GM12878 (cell line): ENCODE measurements at regions not wholly inside any gene's neighbourhood (a gene's known extent, or its start where the extent isn't known, plus 50 kb on each side); places are given as distances from the start of the nearest gene placed in this dataset.

Experiments
- ATAC-seq: fragments of 200-7000 bp; cut with Tn5 transposase; 3 replicates; pipeline ENCODE4 v1.9.1; 2020; ENCODE audit warnings: mild to moderate bottlenecking, moderate library complexity
- BruUV-seq: library from RNA; stranded (reverse); fragments of 400-500 nt; replicated peaks from 2 replicates; lab custom pipeline; 2021; lab: Mats Ljungman, UMichigan
- CTCF ChIA-PET: fragments of 300-600 bp; sonication (Branson Sonifier 250); formaldehyde crosslinking; extraction: SDS; loops from one replicate; lab custom pipeline; 2021; ENCODE audit warnings: inconsistent platforms; lab: Yijun Ruan, JAX
- POLR2A ChIA-PET: fragments of 350-600 bp; formaldehyde crosslinking; extraction: SDS; loops from one replicate; lab custom pipeline; 2021; ENCODE audit warnings: inconsistent platforms; lab: Charles Lee
- RAD21 ChIA-PET: fragments of 300-600 bp; sonication (Branson Sonifier 250); formaldehyde crosslinking; loops from one replicate; lab custom pipeline; 2023; ENCODE audit warnings: antibody characterized with exemption; ENCODE audit not compliant: unreplicated experiment; lab: Charles Lee
- SMC1A ChIA-PET: fragments of 300-600 bp; sonication (Branson Sonifier 250); formaldehyde crosslinking; loops from one replicate; lab custom pipeline; 2023; ENCODE audit not compliant: unreplicated experiment, uncharacterized antibody; lab: Charles Lee
- DNase-seq: peaks from one replicate; pipeline ENCODE4 v3.0.0-alpha.2; 2011; ENCODE audit warnings: low read depth, low spot score
- FAIRE-seq: peaks from 3 replicates; lab custom pipeline; 2011; peaks lifted over from hg19 to GRCh38; lab: Jason Lieb, UNC
- H2AFZ ChIP-seq: 2 replicates; pipeline ENCODE4 v1.6.0; 2011; ENCODE audit warnings: low read depth, low read length, control low read depth; ENCODE audit not compliant: control insufficient read depth
- H3K27ac ChIP-seq: 2 replicates; pipeline ENCODE4 v1.5.1; 2011; ENCODE audit warnings: control low read depth; ENCODE audit not compliant: control insufficient read depth, insufficient read depth
- H3K27me3 ChIP-seq, 2 experiments: replicated peaks in 1 of 2; 2 replicates each; pipeline versions ENCODE4 v1.6.0 to v1.6.1; 2011; ENCODE audit warnings: low read length in 1 of 2; ENCODE audit not compliant: control insufficient read depth in 2 of 2, insufficient read depth in 2 of 2
- H3K36me3 ChIP-seq, 2 experiments: 2 replicates each; pipeline ENCODE4 v1.5.1; 2011; ENCODE audit warnings: low read length in 1 of 2; ENCODE audit not compliant: control insufficient read depth in 2 of 2, insufficient read depth in 2 of 2
- H3K4me1 ChIP-seq: 2 replicates; pipeline ENCODE4 v1.6.1; 2011; ENCODE audit warnings: mild to moderate bottlenecking, low read length, moderate library complexity, mixed read lengths; ENCODE audit not compliant: control insufficient read depth, insufficient read depth
- H3K4me2 ChIP-seq: 2 replicates; pipeline ENCODE4 v1.6.0; 2011; ENCODE audit warnings: control low read depth; ENCODE audit not compliant: control insufficient read depth, insufficient read depth
- H3K4me3 ChIP-seq: fragments of 200-600 bp; sonication (generic); 2 replicates; pipeline ENCODE4 v1.5.1; 2016
- H3K79me2 ChIP-seq: 2 replicates; pipeline ENCODE4 v1.6.0; 2011; ENCODE audit warnings: low read length; ENCODE audit not compliant: control insufficient read depth, insufficient read depth
- H3K9ac ChIP-seq: 2 replicates; pipeline ENCODE4 v1.8.0; 2011; ENCODE audit warnings: low read length, control low read depth, mixed read lengths; ENCODE audit not compliant: control insufficient read depth, insufficient read depth
- H3K9me3 ChIP-seq: replicated peaks from 3 replicates; pipeline ENCODE4 v1.5.1; 2011; ENCODE audit warnings: mild to moderate bottlenecking, low read length; ENCODE audit not compliant: control insufficient read depth, insufficient read depth
- H4K20me1 ChIP-seq: 2 replicates; pipeline ENCODE4 v1.6.0; 2011; ENCODE audit not compliant: control insufficient read depth, insufficient read depth
- ATF7 ChIP-seq: fragments of 450-650 bp; IDR thresholded peaks from 2 replicates; pipeline ENCODE4 v1.6.1; 2016; ENCODE audit warnings: low read depth, mild to moderate bottlenecking
- DPF2 ChIP-seq: fragments of 450-650 bp; IDR thresholded peaks from 2 replicates; pipeline ENCODE4 v1.6.1; 2017; ENCODE audit warnings: mild to moderate bottlenecking
- E2F8 ChIP-seq: fragments of 450-650 bp; IDR thresholded peaks from 2 replicates; pipeline ENCODE4 v1.6.1; 2018; ENCODE audit warnings: mild to moderate bottlenecking, low read depth, moderate library complexity; ENCODE audit not compliant: partially characterized antibody
- FOS ChIP-seq: IDR thresholded peaks from 3 replicates; pipeline ENCODE4 v1.6.1; 2011; ENCODE audit warnings: borderline replicate concordance; ENCODE audit not compliant: insufficient read length; ENCODE audit errors: extremely low read depth
- HDAC2 ChIP-seq: fragments of 200-600 bp; sonication (generic); IDR thresholded peaks from 2 replicates; pipeline ENCODE4 v1.6.1; 2017
- MEF2B ChIP-seq: fragments of 450-650 bp; IDR thresholded peaks from 2 replicates; pipeline ENCODE4 v1.6.1; 2018; ENCODE audit warnings: mild to moderate bottlenecking, moderate library complexity; ENCODE audit not compliant: partially characterized antibody, poor library complexity, severe bottlenecking
- NFXL1 ChIP-seq: fragments of 450-650 bp; IDR thresholded peaks from 2 replicates; pipeline ENCODE4 v1.6.1; 2017; ENCODE audit warnings: antibody characterized with exemption, mild to moderate bottlenecking, borderline replicate concordance
- NR2C1 ChIP-seq: fragments of 450-650 bp; IDR thresholded peaks from 2 replicates; pipeline ENCODE4 v1.6.1; 2017; ENCODE audit warnings: antibody characterized with exemption, mild to moderate bottlenecking, moderate library complexity
- POU2F2 ChIP-seq: IDR thresholded peaks from 3 replicates; pipeline ENCODE4 v1.6.1; 2011; ENCODE audit warnings: low read depth, mild to moderate bottlenecking, low read length, borderline replicate concordance
- RELA ChIP-seq: fragments of 450-650 bp; IDR thresholded peaks from 2 replicates; pipeline ENCODE4 v1.8.0; 2014; ENCODE audit warnings: borderline replicate concordance; ENCODE audit not compliant: partially characterized antibody
- SIX5 ChIP-seq: IDR thresholded peaks from 2 replicates; pipeline ENCODE4 v1.6.1; 2011; ENCODE audit warnings: mild to moderate bottlenecking, low read depth, low read length, moderate library complexity; ENCODE audit not compliant: severe bottlenecking
- SMAD1 ChIP-seq: fragments of 450-650 bp; IDR thresholded peaks from 2 replicates; pipeline ENCODE4 v1.6.1; 2018; ENCODE audit warnings: mild to moderate bottlenecking, low read depth; ENCODE audit not compliant: partially characterized antibody
- SP1 ChIP-seq: IDR thresholded peaks from one replicate; pipeline ENCODE4 v1.6.1; 2011; ENCODE audit warnings: low read depth, low read length
- SRF ChIP-seq, 2 experiments: IDR thresholded peaks; 2 replicates each; pipeline ENCODE4 v1.6.1; 2011; ENCODE audit warnings: low read depth in 2 of 2, low read length in 2 of 2, mild to moderate bottlenecking in 1 of 2, moderate library complexity in 1 of 2
- SUPT20H ChIP-seq: IDR thresholded peaks from 2 replicates; pipeline ENCODE4 v1.6.1; 2011; ENCODE audit warnings: low read depth, mild to moderate bottlenecking, low read length, moderate library complexity, borderline replicate concordance; ENCODE audit not compliant: control insufficient read depth
- TCF3 ChIP-seq: IDR thresholded peaks from 2 replicates; pipeline ENCODE4 v1.6.1; 2012; ENCODE audit warnings: low read depth, mild to moderate bottlenecking, low read length, borderline replicate concordance; ENCODE audit not compliant: insufficient read depth
- YBX1 ChIP-seq: fragments of 450-650 bp; IDR thresholded peaks from 2 replicates; pipeline ENCODE4 v1.6.1; 2016; ENCODE audit warnings: antibody characterized with exemption
- ZNF217 ChIP-seq: fragments of 450-650 bp; IDR thresholded peaks from 2 replicates; pipeline ENCODE4 v1.6.1; 2017; ENCODE audit warnings: antibody characterized with exemption, mild to moderate bottlenecking
- ZSCAN29 ChIP-seq: fragments of 450-650 bp; IDR thresholded peaks from 2 replicates; pipeline ENCODE4 v1.6.1; 2017; ENCODE audit warnings: mild to moderate bottlenecking, moderate library complexity
- WGBS: methylation state at CpG from one replicate; pipeline ENCODE4 v1.1.6; 2016; ENCODE audit warnings: low lambda C conversion rate; ENCODE audit not compliant: insufficient replicate concordance, insufficient coverage; ENCODE audit errors: missing lambda C conversion rate; 5-methylcytosine and 5-hydroxymethylcytosine counted together
- in situ Hi-C: fragments of 300-500 bp; cut with MboI; formaldehyde crosslinking; loops from 9 replicates; pipeline ENCODE4 v1.14.3; 2018; ENCODE audit warnings: mixed read lengths
- intact Hi-C: fragments of 100-400 bp; cut with micrococcal nuclease; formaldehyde crosslinking; loops from one replicate; pipeline ENCODE4 v1.14.2; 2022; ENCODE audit not compliant: unreplicated experiment
- TF ChIP-seq, protein P1 (sequence below): fragments of 450-650 bp; IDR thresholded peaks from 2 replicates; pipeline ENCODE4 v1.6.1; 2017; ENCODE audit warnings: low read depth, mild to moderate bottlenecking, moderate library complexity

DNA sequence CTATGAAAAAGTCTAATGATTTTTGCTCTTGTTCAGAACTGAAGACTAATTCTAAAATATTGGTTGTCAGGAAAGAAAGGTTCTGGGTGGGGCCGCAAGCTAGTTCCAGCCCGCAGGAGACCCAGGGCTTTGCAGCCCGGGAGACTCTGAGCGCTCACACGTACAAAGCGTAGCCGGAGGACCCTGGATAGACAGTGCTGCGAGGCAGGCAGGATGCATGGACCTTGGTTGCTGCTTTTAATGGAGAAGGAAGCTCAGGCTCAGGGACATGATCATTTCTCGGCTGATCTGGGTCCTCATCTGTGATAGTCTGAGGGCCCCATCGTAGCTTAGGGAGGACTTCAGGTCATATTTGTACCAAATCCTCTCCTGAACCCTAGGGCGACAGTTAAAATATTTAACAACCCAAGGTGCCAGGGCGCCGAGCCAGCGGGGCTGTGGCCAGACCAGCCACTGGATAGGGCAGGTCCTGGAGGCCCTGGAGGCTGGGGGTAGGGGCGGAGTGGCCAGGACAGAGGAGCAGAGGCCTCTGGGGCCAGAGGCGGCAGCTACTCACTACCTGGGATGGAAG is 70.1 kb upstream of the UNC5A start (continued):
- TF ChIP-seq RELA, result no peak
- TF ChIP-seq SRF (IDR thresholded peaks at IDR 0.05; ENCODE audit: low read depth in 2 of 2, low read length in 2 of 2), result no peak
- no peak for TF ChIP-seq MEF2B
- TF ChIP-seq SP1, result no peak

DNA sequence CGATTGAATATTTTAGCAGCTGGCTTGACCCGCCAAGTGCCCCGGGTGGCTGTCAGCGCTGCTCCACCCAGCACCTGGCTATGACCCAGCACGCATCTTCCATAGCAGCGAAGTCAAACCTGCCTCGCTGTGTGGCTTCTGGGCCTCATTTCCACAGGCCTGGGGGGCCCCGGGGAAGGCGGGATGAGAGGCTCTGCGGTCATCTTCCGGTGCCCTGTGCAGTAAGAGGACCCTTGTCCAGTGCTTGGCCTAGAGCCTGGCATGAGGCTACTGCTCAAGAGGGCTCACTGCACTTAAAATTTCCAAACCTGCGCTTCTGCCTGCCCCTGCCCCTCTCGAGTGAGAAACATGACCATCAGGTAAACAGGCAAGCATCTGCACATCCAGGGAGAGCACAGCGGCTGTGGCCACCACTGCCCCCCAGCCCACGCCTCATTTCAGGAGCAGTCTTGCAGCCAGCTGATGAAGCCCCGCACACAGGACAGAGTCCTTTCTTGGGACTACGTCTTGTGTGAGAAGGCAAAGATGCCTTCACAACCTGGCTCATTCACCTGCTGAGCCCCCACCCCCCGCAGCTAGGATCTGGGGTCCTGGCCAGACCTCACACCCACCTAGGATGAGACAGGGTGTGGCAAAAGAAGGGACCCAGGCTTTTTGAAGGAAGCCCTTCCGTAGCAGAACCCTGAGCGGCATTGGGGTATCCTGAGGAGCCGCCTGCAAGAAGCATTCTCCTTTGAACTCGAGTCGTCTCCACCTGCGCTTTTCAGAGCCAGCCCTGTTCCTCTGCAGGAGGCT is 69.5 kb upstream of the UNC5A start:
- no peaks in the 10 kb centered on the region for H4K20me1 ChIP-seq
- CTCF ChIA-PET, result interaction anchor here (1.9 kb wide), 1 partner anchor 80 kb away, joined by 7 read pairs; no protein-coding TSS in a partner anchor
- intact Hi-C loops (no loop called here), in situ Hi-C loops (no loop called here)
- DNase-seq (no peak), FAIRE-seq (no peak), ATAC-seq (no peak)
- H3K9me3 ChIP-seq, result no peaks in the 10 kb centered on the region
- no peak overlapping the region for H2AFZ ChIP-seq
- RAD21 ChIA-PET, result no interaction called here
- no TSS peak for BruUV-seq
- POLR2A ChIA-PET, result interaction anchor here (0.6 kb wide), 1 partner anchor 1184 kb away, joined by 5 read pairs; no protein-coding TSS in a partner anchor
- H3K79me2 ChIP-seq, result no peaks in the 10 kb centered on the region
- H3K4me3 ChIP-seq, result no peak overlapping the region
- peaks cover 8 to 11% of the 10 kb centered on the region in 2 experiments for H3K27me3 ChIP-seq
- H3K36me3 ChIP-seq, result no peaks in the 10 kb centered on the region
- SMC1A ChIA-PET, result no interaction called here
- no peak overlapping the region for H3K27ac ChIP-seq
- H3K4me1 ChIP-seq, result no peaks in the 10 kb centered on the region; the same call in 1 of the 2 replicates
- WGBS, result 46% methylated on average over 23 of the region's 24 CpGs
- H3K9ac ChIP-seq, result no peak overlapping the region
- H3K4me2 ChIP-seq, result no peak overlapping the region
- no peak for TF ChIP-seq FOS
- no peak for TF ChIP-seq SIX5
- no peak for TF ChIP-seq ZSCAN29
- no peak for TF ChIP-seq YBX1
- no peak for TF ChIP-seq NFXL1
- no peak for TF ChIP-seq E2F8
- no peak for TF ChIP-seq TCF3
- TF ChIP-seq HDAC2, result no peak
- TF ChIP-seq ZNF217, result no peak
- no peak for TF ChIP-seq DPF2
- TF ChIP-seq POU2F2, result no peak
- TF ChIP-seq NR2C1, result no peak
- no peak for TF ChIP-seq SMAD1
- TF ChIP-seq SUPT20H, result no peak
- no peak for TF ChIP-seq ATF7
- TF ChIP-seq, protein P1, sequence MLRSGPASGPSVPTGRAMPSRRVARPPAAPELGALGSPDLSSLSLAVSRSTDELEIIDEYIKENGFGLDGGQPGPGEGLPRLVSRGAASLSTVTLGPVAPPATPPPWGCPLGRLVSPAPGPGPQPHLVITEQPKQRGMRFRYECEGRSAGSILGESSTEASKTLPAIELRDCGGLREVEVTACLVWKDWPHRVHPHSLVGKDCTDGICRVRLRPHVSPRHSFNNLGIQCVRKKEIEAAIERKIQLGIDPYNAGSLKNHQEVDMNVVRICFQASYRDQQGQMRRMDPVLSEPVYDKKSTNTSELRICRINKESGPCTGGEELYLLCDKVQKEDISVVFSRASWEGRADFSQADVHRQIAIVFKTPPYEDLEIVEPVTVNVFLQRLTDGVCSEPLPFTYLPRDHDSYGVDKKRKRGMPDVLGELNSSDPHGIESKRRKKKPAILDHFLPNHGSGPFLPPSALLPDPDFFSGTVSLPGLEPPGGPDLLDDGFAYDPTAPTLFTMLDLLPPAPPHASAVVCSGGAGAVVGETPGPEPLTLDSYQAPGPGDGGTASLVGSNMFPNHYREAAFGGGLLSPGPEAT, result no peak
